Fibroblast of the aortic adventitia (primary cell): ENCODE measurements at regions not wholly inside any gene's neighbourhood (a gene's known extent, or its start where the extent isn't known, plus 50 kb on each side); places are given as distances from the start of the nearest gene placed in this dataset.

Experiments
- DNase-seq: peaks from one replicate; pipeline ENCODE4 v3.0.0-alpha.2; 2010; ENCODE audit warnings: low read depth
- H3K4me3 ChIP-seq: 2 replicates; pipeline ENCODE4 v1.5.1; 2011; ENCODE audit warnings: low read depth, mild to moderate bottlenecking, control low read depth, low read length, moderate library complexity
- TF ChIP-seq, protein P1 (sequence below): IDR thresholded peaks from 2 replicates; pipeline ENCODE4 v1.5.1; 2011; ENCODE audit warnings: mild to moderate bottlenecking, low read length, control low read depth, inconsistent platforms; ENCODE audit not compliant: insufficient read depth

DNA sequence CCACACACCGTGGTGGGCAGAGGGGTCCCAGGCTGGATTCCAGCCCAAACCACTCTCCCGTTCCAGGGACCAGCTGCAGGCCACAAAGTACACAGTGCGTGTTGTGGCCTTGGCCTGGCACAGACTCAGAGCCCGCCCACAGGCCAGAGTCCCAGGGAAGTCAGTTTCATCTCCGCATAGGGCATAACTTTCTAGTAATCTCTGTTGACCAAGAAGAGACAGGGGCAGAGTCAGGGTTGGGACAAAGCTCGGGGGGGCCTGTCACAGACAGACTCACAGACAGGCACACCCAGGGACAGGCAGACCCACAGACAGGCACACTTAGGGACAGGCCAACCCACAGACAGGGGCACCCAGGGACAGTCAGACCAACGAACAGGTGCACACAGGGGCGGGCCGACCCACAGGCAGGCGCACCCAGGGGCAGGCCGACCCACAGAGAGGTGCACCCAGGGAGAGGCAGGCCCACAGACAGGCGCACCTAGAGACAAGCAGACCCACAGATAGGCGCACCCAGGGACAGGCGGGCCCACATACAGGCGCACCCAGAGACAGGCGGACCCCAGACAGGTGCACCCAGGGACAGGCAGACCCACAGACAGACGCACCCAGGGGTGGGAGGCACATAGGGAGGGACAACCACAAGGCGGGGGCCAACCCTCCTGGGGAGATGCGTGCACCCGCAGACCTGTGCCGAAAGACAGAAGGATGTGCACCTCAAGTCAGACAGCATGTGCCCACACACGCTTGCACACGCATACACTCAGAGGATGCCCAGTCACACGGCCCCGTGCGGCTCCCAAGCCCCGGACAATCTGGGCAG is 323.3 kb upstream of the RTL1 start:
- DNase-seq: no peak
- TF ChIP-seq, protein P1, sequence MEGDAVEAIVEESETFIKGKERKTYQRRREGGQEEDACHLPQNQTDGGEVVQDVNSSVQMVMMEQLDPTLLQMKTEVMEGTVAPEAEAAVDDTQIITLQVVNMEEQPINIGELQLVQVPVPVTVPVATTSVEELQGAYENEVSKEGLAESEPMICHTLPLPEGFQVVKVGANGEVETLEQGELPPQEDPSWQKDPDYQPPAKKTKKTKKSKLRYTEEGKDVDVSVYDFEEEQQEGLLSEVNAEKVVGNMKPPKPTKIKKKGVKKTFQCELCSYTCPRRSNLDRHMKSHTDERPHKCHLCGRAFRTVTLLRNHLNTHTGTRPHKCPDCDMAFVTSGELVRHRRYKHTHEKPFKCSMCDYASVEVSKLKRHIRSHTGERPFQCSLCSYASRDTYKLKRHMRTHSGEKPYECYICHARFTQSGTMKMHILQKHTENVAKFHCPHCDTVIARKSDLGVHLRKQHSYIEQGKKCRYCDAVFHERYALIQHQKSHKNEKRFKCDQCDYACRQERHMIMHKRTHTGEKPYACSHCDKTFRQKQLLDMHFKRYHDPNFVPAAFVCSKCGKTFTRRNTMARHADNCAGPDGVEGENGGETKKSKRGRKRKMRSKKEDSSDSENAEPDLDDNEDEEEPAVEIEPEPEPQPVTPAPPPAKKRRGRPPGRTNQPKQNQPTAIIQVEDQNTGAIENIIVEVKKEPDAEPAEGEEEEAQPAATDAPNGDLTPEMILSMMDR: no peak
- H3K4me3 ChIP-seq: no peak overlapping the region

DNA sequence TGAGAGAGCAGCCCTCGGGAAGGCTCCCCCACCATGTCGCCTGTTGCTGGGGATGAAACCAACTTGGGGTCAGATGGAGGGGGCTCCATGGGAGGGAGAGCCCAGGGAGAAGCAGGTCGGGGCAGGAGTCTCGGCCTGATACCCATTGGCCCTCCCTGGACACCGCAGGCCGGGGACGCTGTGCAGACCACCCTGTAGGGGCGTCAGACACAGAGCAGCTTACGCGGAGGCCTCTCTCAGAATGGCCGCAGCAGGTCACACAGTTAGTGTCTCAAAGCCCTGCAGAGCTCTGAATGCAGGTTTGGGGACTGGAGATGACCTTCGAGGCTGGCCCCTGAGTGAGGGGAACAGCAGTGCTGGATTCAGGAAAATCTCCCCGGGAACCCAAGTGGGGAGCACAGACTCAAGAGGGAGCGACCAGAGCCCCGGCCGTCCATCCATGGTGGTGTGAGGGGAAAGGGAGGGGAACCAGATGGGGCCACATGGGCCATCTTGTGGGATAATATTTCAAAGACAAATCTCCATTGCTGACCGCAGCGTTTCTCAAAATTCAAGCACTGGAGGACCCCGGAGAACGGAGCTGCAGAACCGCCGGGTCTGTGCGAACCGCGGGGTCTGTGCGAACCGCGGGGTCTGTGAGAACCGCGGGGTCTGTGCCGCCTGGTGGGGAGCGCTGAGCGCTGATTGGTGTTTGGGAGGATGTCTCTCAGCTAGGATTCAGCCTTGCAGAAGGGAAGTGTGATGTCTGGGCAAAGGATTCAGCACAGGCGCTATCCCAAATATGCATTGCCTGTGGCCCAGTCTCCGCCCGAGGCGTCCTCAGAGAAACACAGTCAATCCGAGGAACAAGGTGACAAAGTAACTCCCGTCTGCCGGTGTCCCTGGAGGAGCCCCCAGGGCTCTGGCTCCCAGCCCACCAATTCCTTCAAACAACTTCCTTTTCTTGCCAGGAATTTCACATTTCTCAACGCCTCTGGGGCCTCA is 324.4 kb upstream of the RTL1 start:
- TF ChIP-seq, protein P1: no peak
- no peak overlapping the region for H3K4me3 ChIP-seq
- no peak for DNase-seq

DNA sequence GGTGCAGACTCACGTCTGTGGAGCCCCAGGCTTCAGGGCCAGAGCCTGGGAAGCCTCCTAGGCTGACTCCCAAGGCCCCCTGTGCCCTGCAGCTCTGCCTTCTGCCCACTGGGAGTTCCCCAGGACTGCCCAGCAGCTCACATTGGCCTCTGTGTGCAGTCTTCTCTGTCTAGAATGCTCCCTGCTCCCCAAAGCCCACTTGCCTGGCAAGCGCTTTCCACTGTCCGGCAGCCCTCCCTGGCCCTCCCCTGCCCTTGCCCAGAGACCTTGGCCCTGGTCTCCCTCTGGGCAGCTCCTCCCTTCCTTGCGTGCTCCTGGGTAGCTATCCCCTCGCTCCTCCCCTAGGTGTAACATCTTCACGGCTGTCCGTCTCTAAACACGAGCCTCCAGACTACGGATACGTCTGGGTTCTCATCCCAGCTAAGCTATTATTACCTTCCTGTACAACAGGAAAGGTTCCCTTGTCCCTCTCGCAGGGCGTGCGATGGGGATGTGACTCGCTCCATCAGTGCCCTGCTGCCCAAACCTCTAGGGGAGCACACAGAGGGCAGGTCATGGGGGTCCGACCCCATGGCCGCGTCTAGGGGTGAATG is 325.5 kb upstream of the RTL1 start:
- H3K4me3 ChIP-seq: no peak overlapping the region
- TF ChIP-seq, protein P1: no peak
- no peak for DNase-seq

DNA sequence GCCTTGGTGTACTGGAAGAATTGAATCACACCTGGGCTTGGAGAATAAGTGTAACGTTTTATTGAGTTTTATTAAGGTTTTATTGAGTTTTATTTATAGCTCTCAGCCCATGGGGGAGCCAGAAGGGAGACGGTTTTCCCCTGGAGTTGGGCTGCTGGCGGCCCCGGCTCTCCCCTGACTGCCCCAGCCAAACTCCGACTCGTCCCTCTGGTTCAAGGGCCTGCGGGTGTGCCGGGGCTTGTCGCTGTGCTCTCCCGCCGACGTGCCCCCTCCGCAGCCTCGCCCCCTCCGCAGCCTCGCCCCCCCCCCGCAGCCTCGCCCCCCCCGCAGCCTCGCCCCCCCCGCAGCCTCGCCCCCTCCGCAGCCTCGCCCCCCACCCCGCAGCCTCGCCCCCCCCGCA is 326.1 kb upstream of the RTL1 start:
- no peak for DNase-seq
- TF ChIP-seq, protein P1: no peak
- H3K4me3 ChIP-seq: no peak overlapping the region

DNA sequence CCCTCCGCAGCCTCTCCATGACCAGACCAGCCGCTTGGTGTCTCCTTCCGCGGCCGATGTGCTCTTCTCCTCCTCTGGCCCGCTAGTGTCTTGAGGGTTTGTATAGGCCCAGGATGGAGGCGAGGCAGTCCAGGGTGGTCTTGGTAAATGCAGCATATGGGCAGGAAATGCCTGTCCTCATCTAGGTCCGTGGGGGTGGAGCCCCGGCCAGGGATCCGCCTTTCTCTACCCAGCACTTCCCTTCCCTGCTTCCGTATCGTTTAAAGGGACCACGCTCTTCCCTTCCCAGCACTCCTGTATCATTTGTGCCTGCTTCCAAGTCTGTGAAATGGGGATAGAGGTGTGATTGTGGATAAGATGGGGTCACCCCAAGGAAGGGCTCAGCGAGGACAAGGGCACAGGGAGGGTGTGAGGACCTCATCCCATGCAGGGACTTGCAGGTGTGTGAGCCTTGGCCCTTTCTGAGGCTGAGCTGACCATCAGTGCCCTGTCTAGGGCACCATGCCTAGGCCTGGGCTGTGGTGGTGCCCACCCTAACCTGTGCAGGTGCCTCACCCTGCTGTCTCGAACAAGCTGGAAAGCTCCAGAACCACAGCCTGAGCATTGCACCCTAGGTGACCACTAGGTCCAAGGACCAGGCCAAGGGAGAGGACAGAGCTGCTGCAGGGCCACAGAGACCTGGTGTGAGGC is 326.8 kb upstream of the RTL1 start:
- TF ChIP-seq, protein P1: no peak
- DNase-seq: no peak
- no peak overlapping the region for H3K4me3 ChIP-seq
